Stimulated activated naive B cell treated with anti-CD40 and anti-IgM and Interleukin-4, amounts not matched to agents 10 μg/mL and 1 μg/mL and 100 μg/mL, for 72 hours (primary cell): ENCODE measurements at regions not wholly inside any gene's neighbourhood (a gene's known extent, or its start where the extent isn't known, plus 50 kb on each side); places are given as distances from the start of the nearest gene placed in this dataset.

Source experiments
- ATAC-seq, 2 donors: fragments of 150-1000 bp; cut with Tn5 transposase; replicated peaks; 2 replicates each; pipeline ENCODE4 v1.10.0; 2021; ENCODE audit warnings: moderate library complexity in 1 of 2
- DNase-seq: peaks from one replicate; pipeline ENCODE4 v3.0.0; 2021
- H3K27ac Mint-ChIP-seq: one replicate; pipeline ENCODE4 v1.8.0; 2022; ENCODE audit warnings: mild to moderate bottlenecking, mixed read lengths
- H3K27me3 Mint-ChIP-seq, 2 donors: one replicate each; pipeline ENCODE4 v1.8.0; 2022; ENCODE audit warnings: mixed read lengths in 2 of 2
- H3K36me3 Mint-ChIP-seq, 2 donors: one replicate each; pipeline ENCODE4 v1.8.0; 2022; ENCODE audit warnings: mixed read lengths in 2 of 2, mild to moderate bottlenecking in 1 of 2
- H3K4me1 Mint-ChIP-seq, 2 donors: one replicate each; pipeline ENCODE4 v1.8.0; 2022; ENCODE audit warnings: mixed read lengths in 2 of 2, mild to moderate bottlenecking in 1 of 2
- H3K4me3 Mint-ChIP-seq, 2 donors: one replicate each; pipeline ENCODE4 v1.8.0; 2022; ENCODE audit warnings: mild to moderate bottlenecking in 2 of 2, mixed read lengths in 2 of 2, moderate library complexity in 1 of 2
- H3K9me3 Mint-ChIP-seq, 2 donors: one replicate each; pipeline ENCODE4 v1.8.0; 2022; ENCODE audit warnings: mixed read lengths in 2 of 2, mild to moderate bottlenecking in 1 of 2

DNA sequence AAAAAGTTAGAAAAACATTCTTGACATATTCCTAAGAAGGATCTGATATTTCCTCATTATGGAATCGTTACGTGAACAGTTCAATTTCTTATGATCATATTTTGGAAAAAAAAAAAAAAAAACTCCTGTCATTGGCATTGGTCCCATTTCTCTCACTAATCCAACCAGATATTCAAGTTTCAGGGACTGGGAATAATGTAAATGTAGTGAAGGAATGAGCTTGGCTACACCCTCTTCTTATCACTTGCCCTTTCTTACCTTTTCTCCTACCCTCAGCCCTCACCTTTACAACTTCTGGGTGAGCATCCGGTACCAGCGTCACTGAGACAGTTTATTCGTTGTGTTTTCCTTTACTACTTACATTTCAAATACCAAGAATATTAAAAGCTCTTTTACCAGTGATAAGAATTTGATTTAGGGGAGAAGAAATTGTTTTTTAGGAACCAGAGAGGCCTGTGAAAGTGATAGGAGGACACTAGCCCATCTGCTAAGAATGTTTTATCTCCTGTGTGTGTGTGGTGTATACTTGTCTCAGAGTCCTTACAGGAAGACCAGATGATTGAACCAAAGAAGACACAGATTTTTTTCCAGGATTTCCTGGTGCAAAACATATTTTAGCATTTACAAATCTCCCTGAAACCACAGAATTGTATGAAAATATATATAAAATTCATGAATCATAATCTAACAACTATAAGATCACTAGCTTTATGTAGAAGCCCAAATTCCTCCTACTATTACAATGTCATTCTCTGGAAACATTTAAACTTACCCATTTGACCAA lies 946.7 kb downstream of the ZPLD1 start:
- Mint-ChIP-seq H3K4me3 (no peak overlapping the region), H3K27me3 (no peaks in the 10 kb centered on the region), H3K4me1 (no peaks in the 10 kb centered on the region), H3K9me3 (no peaks in the 10 kb centered on the region), H3K27ac (no peak overlapping the region), H3K36me3 (no peaks in the 10 kb centered on the region)
- DNase-seq (no peak), ATAC-seq (no peak)

DNA sequence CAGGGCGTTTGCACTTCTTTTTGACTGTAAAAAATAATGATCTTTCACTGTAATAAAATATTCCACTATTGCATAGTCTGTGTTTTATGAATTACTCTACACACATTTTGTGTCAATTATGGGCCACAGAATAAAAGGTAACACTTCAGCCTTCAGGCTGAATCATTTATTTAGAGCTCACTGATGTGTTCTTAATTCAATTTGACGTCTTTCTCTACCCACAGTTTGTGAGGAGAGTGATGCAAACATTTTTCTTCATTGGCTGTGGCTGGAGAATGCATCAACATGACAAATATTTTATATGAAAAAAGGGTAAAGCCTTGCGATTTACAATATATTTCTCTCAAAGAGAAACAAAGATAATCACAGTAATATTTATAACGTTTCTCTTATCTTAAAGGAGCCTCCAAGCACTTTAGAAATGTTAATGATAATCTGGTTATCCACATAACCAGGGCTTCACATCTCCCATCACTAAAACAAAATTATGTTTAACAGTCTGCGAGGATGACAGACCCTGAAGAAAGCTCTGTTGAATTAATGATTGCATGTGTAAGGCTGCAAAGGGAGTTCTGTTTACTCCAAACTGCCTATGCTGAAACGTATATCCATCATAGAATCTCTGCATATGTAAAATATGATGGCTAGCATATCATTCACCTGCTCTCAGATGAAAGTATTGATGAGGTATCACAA lies 951.3 kb downstream of the ZPLD1 start:
- ATAC-seq (no peak), DNase-seq (no peak)
- Mint-ChIP-seq H3K27me3 (no peaks in the 10 kb centered on the region), H3K36me3 (no peaks in the 10 kb centered on the region), H3K4me3 (no peak overlapping the region), H3K27ac (no peak overlapping the region), H3K4me1 (no peaks in the 10 kb centered on the region), H3K9me3 (no peaks in the 10 kb centered on the region)

DNA sequence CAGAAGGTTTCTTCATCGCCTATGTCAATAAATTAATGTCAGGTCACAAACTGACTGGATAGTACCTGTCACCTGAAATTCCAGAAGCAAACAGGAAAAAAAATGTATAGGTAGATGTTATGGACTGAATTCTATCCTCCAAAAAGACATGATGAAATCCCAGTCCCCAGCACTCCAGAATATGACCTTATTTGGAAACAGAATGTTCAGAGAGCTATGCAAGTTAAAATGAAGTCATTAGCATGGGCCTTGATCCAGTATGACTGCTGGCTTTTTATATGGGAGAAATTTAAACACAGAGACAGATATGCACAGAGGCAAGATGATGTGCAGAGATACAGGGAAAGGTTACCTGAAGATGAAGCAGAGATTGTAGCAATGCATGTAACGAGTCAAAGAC lies 953.4 kb downstream of the ZPLD1 start:
- Mint-ChIP-seq H3K27ac (no peak overlapping the region), H3K36me3 (no peaks in the 10 kb centered on the region), H3K4me3 (no peak overlapping the region), H3K27me3 (no peaks in the 10 kb centered on the region), H3K9me3 (no peaks in the 10 kb centered on the region), H3K4me1 (no peaks in the 10 kb centered on the region)
- ATAC-seq (no peak), DNase-seq (no peak)

DNA sequence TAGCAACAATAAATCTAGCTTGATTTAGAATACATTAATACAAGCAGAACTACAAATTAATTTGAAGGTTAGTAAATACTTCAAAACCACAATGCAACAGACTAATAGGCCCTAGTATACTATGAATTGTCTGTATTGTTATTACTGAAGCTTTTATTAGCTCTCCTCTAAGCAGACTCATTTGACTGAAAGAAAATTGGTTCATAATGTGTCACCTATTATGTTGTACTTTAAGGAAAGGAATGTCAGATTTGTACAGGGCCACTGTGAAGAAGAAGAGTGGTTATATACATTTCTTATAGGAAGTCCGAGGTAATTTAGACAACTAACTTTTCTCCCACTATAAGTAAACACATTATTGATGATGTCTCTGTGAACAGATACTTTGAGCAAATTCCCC lies 954.5 kb downstream of the ZPLD1 start:
- no peak for ATAC-seq
- no peak overlapping the region for H3K4me3 Mint-ChIP-seq
- DNase-seq: no peak
- H3K4me1 Mint-ChIP-seq: no peaks in the 10 kb centered on the region
- no peaks in the 10 kb centered on the region for H3K36me3 Mint-ChIP-seq
- no peaks in the 10 kb centered on the region for H3K9me3 Mint-ChIP-seq
- no peaks in the 10 kb centered on the region for H3K27me3 Mint-ChIP-seq
- no peak overlapping the region for H3K27ac Mint-ChIP-seq

DNA sequence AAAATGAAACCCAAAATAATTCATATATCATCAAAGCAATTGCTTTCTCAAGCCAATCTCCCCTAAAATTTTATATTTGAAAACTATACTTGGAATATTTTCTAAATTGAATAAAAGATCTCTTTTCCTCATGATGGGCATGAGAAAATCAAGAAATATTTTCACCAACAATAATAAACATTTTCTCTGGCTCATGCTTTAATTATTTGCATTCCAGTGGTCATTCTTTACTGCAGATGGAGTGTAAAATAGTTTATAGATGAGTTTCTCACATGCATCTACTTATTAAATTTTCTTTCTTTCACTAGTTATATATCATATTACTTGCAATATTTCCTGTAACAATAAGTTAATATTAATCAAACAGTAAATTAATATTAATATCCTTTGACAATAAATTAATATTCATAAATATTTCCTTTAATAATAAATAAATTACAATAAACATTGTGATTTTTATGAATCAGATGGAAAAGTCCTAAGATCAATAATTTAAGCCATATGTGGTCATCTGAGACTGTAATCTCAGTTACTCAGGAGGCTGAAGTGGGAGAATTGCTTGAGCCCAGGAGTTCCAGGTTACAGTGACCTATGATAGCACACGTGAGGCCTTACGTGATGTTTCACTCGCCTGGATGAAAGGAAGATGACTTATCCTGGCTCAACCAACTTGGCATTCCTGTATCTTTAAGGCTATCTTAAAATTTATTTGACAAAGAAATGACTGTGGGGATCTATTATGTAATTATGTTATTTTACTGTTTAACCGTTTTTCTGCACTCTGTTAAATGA lies 958.8 kb downstream of the ZPLD1 start:
- ATAC-seq: no peak
- no peak overlapping the region for H3K27ac Mint-ChIP-seq
- DNase-seq: no peak
- peaks cover 0 to 1% of the 10 kb centered on the region in 2 donors for H3K9me3 Mint-ChIP-seq
- H3K27me3 Mint-ChIP-seq: no peaks in the 10 kb centered on the region
- H3K4me3 Mint-ChIP-seq: no peak overlapping the region
- no peaks in the 10 kb centered on the region for H3K36me3 Mint-ChIP-seq
- no peaks in the 10 kb centered on the region for H3K4me1 Mint-ChIP-seq

DNA sequence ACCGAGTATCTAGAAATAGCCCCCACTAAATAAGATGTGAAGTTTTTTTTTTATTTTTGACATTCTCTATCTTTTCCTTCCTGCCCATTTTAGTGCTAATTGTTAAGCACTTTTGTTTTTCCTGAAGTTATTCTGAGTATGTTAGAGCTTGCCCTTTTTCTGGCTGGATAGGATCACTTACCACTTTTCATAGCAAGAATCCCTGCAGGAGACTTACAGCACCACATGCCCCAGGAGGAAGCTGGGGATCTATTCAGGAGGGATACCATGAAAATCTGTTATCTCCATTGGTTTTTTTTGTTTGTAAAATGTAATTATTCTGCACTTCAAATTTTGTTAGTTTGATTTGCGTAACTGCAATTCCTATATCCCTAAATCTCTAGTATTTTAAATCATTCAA lies 968.4 kb downstream of the ZPLD1 start:
- no peaks in the 10 kb centered on the region for H3K36me3 Mint-ChIP-seq
- H3K27me3 Mint-ChIP-seq: no peaks in the 10 kb centered on the region
- H3K4me1 Mint-ChIP-seq: no peaks in the 10 kb centered on the region
- no peak for DNase-seq
- no peak overlapping the region for H3K4me3 Mint-ChIP-seq
- peaks cover 0 to 2% of the 10 kb centered on the region in 2 donors for H3K9me3 Mint-ChIP-seq
- H3K27ac Mint-ChIP-seq: no peak overlapping the region
- ATAC-seq: no peak

DNA sequence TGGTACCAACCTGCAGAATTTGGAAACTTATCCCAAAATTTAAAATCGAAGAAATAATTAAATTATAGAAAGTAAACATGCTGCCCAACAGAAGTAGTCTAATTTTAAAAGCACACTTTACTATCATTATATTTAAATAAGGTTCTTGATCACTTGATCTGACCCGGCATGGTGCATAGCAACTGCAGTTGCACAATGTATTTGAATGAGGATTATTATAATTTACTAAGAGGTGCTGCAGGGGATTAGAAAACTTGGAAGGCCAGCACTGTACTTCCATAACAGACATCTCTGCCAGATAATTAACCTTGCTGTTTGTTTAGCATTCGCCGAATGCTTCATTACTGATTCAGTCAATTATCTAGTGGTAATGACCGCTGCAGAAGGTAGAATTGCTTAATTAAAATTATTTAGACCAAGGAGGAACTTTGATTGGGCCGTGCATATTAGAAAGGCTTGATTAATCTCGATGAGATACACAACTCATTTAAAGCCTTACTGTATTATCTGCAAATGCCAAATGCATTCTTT lies 971.6 kb downstream of the ZPLD1 start:
- no peak for DNase-seq
- no peak for ATAC-seq

DNA sequence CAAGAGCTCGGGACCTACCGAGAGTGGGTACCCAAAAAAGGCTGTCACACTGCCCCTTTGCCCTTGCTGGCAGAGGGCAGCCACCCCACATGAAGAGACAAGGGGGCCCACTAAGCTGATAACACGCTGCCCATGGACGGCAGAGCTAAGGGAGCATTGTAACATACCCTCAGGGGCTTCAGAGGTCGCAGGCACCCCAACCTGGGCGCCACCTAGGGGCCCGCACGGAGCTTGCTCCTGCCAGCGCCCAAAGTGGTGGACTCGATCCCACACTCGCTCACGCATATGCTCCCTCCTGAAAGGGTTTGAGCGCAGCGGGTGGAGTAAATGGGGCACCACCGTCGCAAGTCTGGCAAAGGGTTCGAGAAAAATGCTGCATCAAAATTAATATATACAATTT lies 975.4 kb downstream of the ZPLD1 start:
- Mint-ChIP-seq H3K27me3 (no peaks in the 10 kb centered on the region), H3K4me3 (no peak overlapping the region)

More for the DNA sequence above, 971.6 kb downstream of the ZPLD1 start:
- no peaks in the 10 kb centered on the region for H3K4me1 Mint-ChIP-seq
- H3K27ac Mint-ChIP-seq: no peak overlapping the region
- no peaks in the 10 kb centered on the region for H3K27me3 Mint-ChIP-seq
- no peak overlapping the region for H3K4me3 Mint-ChIP-seq
- H3K36me3 Mint-ChIP-seq: no peaks in the 10 kb centered on the region
- no peaks in the 10 kb centered on the region for H3K9me3 Mint-ChIP-seq

DNA sequence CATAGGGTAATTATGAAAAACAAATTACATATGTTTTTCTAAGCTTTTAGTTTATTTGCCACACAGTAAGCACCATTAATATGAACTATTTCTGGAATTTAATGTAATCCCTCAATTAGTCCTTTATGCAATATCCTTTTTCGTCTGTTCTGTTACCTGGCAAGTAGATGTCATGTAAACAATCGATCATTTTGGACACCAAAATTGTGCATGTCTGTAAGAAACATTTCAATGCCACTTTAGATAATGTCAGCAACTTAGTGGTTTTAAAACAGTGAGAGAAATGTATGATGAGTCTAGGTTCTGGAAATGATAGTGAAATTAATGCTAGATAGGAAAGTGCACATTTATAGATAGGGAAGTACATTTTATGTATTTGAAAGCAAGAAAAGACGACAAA lies 986.6 kb downstream of the ZPLD1 start:
- Mint-ChIP-seq H3K36me3 (no peaks in the 10 kb centered on the region), H3K27ac (no peak overlapping the region), H3K4me1 (no peaks in the 10 kb centered on the region), H3K4me3 (no peak overlapping the region), H3K9me3 (peaks cover 0 to 1% of the 10 kb centered on the region in 2 donors), H3K27me3 (no peaks in the 10 kb centered on the region)
- no peak for DNase-seq
- no peak for ATAC-seq

More for the DNA sequence above, 975.4 kb downstream of the ZPLD1 start:
- no peak overlapping the region for H3K27ac Mint-ChIP-seq
- ATAC-seq (no peak), DNase-seq (no peak)
- no peaks in the 10 kb centered on the region for H3K4me1 Mint-ChIP-seq
- H3K36me3 Mint-ChIP-seq: no peaks in the 10 kb centered on the region
- no peaks in the 10 kb centered on the region for H3K9me3 Mint-ChIP-seq

DNA sequence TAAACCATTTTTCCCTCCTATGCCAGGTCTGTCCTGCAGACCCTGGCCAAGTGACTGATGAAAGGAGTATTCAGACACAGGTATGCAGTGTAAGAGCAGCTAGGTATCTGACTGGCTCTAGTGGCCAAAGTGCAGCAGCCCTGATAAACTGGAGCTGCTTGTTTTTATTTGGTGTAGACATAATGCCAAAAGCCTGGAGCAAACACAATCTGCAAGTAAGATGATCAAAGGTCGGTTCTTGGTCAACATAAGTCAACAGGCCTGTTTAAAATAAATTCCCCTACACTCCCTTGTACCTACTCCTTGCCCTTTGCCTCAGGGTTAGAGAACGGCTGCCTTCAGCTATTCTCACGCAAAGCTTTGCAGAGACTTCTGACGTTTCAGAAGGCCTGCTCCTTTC lies 1003.1 kb downstream of the ZPLD1 start:
- no peak overlapping the region for H3K27ac Mint-ChIP-seq
- no peaks in the 10 kb centered on the region for H3K36me3 Mint-ChIP-seq
- no peaks in the 10 kb centered on the region for H3K4me1 Mint-ChIP-seq
- no peak overlapping the region for H3K4me3 Mint-ChIP-seq
- DNase-seq: no peak
- ATAC-seq: no peak
- peaks cover 6% of the 10 kb centered on the region in 2 donors for H3K9me3 Mint-ChIP-seq
- no peaks in the 10 kb centered on the region for H3K27me3 Mint-ChIP-seq

DNA sequence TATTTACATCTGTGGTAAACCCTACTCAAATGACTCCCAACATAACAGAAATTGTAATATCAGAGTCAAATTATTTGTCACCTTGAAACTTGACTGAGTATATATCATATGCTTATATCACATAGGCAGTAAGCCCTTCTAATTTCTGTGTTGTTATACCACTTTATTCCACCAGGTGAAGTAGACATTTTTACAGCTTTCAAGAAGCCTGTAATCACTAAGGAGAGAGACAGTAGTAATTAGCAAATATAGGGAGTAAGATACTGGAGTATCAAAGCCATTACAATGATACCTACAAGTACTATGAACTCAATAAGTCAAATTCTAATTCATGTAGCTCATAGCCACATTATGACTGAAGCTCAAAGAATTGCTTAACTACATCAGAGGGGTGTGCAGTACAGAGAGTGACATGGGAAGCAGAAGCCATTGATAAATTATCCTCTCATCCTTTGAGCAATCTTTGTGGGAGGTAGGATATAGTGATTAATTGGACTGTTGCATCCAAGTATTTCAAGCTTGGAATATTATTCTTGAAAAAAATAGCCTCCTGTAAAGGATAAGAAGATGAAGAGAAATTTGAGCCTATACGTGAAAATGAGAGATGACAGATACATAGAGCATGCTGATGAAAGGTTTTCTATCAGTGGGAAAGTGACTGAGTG lies 1005.9 kb downstream of the ZPLD1 start:
- peaks cover 6% of the 10 kb centered on the region in 2 donors for H3K9me3 Mint-ChIP-seq
- ATAC-seq (peak in 1 of 2 donors; percentile 58), DNase-seq (no peak)
- H3K4me3 Mint-ChIP-seq: no peak overlapping the region
- H3K27me3 Mint-ChIP-seq: no peaks in the 10 kb centered on the region
- no peaks in the 10 kb centered on the region for H3K36me3 Mint-ChIP-seq
- no peaks in the 10 kb centered on the region for H3K4me1 Mint-ChIP-seq
- H3K27ac Mint-ChIP-seq: no peak overlapping the region

DNA sequence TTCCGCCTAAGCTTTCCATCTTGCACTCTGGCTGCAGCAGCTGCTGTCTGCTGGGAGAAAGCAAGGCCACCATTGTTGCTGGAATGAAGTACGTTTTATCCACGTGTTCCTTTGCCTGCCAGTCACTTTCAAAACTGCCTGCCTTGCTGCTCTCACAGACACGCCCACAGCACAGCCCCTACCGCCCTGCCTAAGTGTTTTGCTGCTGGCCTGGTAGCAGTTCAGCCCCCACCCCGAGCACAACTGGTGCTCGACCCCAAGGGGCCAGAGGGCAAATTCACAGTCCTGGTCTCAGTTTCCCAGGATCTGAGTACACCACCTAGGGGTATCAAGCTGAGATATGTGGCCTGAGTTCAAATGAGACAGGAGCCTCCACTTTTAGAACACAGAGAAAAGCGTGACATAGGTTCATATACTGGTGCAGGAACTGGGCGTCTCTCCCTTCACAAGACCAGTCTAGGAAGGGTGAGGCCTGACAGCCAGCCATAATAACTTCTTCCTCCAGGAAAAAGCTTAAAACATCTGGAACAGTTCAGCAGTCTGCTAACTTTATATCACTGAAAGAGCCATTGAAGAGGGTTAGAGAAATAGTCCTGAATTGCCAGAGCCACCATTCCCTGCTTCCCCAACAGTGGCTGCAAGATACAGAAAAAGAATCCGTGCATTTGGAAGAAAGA lies 1012.3 kb downstream of the ZPLD1 start:
- peaks cover 0 to 1% of the 10 kb centered on the region in 2 donors for H3K9me3 Mint-ChIP-seq
- no peak overlapping the region for H3K4me3 Mint-ChIP-seq
- H3K4me1 Mint-ChIP-seq: no peaks in the 10 kb centered on the region
- ATAC-seq (no peak), DNase-seq (no peak)
- no peak overlapping the region for H3K27ac Mint-ChIP-seq
- H3K36me3 Mint-ChIP-seq: no peaks in the 10 kb centered on the region
- no peaks in the 10 kb centered on the region for H3K27me3 Mint-ChIP-seq

DNA sequence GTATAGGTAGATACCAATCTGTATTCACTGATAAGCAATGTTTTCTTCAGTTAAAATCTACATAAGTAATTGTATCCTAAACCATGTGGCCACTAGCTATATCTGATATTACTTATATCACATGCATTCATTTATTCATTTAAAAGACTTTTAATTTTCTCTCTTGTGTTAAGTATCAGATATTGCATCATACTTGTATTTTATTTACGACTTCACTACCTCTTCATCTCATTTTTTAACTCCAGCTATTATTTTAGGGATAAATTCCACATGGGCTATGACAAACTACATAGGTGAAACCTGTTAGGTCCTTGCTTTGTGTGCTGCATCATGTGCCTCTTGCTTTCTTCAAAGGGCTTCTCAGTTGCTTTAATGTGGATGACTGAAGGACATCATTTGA lies 1018.3 kb downstream of the ZPLD1 start:
- Mint-ChIP-seq H3K27me3 (no peaks in the 10 kb centered on the region), H3K4me3 (no peak overlapping the region), H3K4me1 (no peaks in the 10 kb centered on the region), H3K9me3 (peaks cover 0 to 1% of the 10 kb centered on the region in 2 donors), H3K36me3 (no peaks in the 10 kb centered on the region), H3K27ac (no peak overlapping the region)
- ATAC-seq (no peak), DNase-seq (no peak)

DNA sequence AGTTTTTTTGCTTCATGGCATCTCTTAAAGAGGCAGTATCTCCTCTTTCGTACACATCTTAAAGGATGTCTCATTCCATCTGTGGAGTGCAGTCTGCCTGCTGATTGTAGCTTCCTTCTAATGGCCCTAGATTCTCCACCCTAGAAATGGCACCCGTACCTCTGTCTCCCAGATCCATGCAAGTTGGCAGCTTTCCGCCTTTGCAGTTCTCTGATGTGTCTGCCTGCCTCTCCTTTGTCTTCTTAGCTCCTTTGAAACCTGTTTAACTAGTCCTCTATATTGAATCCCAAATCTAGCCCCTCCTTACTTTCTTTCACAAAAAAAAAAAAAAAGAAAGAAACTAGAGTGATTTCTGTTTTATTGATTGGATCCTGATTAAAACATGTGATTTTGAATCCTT lies 1025.0 kb downstream of the ZPLD1 start:
- H3K27ac Mint-ChIP-seq: no peak overlapping the region
- no peak overlapping the region for H3K4me3 Mint-ChIP-seq
- no peaks in the 10 kb centered on the region for H3K27me3 Mint-ChIP-seq
- DNase-seq (no peak), ATAC-seq (no peak)
- peaks cover 0 to 3% of the 10 kb centered on the region in 2 donors for H3K9me3 Mint-ChIP-seq
- no peaks in the 10 kb centered on the region for H3K36me3 Mint-ChIP-seq
- H3K4me1 Mint-ChIP-seq: no peaks in the 10 kb centered on the region
